Upper lobe of left lung (tissue), 6 donors: ENCODE measurements at regions not wholly inside any gene's neighbourhood (a gene's known extent, or its start where the extent isn't known, plus 50 kb on each side); places are given as distances from the start of the nearest gene placed in this dataset.
"Not testable (repeated sequence)": the region's sequence is repeated elsewhere in the genome, so short reads cannot be mapped to it uniquely, and the experiment has no call there.

Experiments
- ATAC-seq, 2 donors: fragments of 200-7000 bp; cut with Tn5 transposase; one replicate each; pipeline ENCODE4 v1.9.1; 2022; ENCODE audit warnings: mild to moderate bottlenecking in 2 of 2, moderate library complexity in 2 of 2; ENCODE audit not compliant: low FRiP score in 2 of 2
- DNase-seq, 2 donors: peaks; one replicate each; pipeline ENCODE4 v3.0.0-alpha.2; 2019 to 2020
- H3K27ac ChIP-seq, 4 donors: fragments of 200-600 bp; sonication (generic); one replicate each; pipeline ENCODE4 v1.5.1; 2016 to 2019
- H3K27me3 ChIP-seq, 4 donors: fragments of 200-600 bp; sonication (generic); one replicate each; pipeline ENCODE4 v1.5.1; 2017 to 2019
- H3K36me3 ChIP-seq, 4 donors: fragments of 200-600 bp; sonication (generic); one replicate each; pipeline ENCODE4 v1.5.1; 2016 to 2019
- H3K4me1 ChIP-seq, 4 donors: fragments of 200-600 bp; sonication (generic); one replicate each; pipeline ENCODE4 v1.5.1; 2018 to 2019
- H3K4me3 ChIP-seq, 4 donors: fragments of 200-600 bp; sonication (generic); one replicate each; pipeline ENCODE4 v1.5.1; 2017 to 2019; ENCODE audit warnings: mild to moderate bottlenecking in 2 of 4, moderate library complexity in 1 of 4
- H3K9me3 ChIP-seq, 4 donors: fragments of 200-600 bp; sonication (generic); one replicate each; pipeline ENCODE4 v1.5.1; 2018 to 2019
- EP300 ChIP-seq, 4 donors: sonication (generic); formaldehyde crosslinking; IDR thresholded peaks; one replicate each; pipeline ENCODE4 v1.5.1; 2017; ENCODE audit warnings: antibody characterized with exemption in 4 of 4, control low read depth in 2 of 4
- POLR2A ChIP-seq, 4 donors: fragments of 450-650 bp; IDR thresholded peaks; one replicate each; pipeline ENCODE4 v1.5.1; 2016 to 2017; ENCODE audit warnings: antibody characterized with exemption in 4 of 4, mild to moderate bottlenecking in 2 of 4
- POLR2AphosphoS5 ChIP-seq, 2 donors: sonication (generic); formaldehyde crosslinking; IDR thresholded peaks; one replicate each; pipeline ENCODE4 v1.5.1; 2017; ENCODE audit warnings: antibody characterized with exemption in 2 of 2
- WGBS, 2 donors: methylation state at CpG; one replicate each; pipeline ENCODE4 v1.1.5; 2017 to 2018; 5-methylcytosine and 5-hydroxymethylcytosine counted together
- TF ChIP-seq, protein P1 (sequence below), 6 experiments: fragments of 450-650 bp in 4 of 6; fragments of 200-600 bp in 2 of 6; sonication (generic) in 2 of 6; IDR thresholded peaks; one replicate each; pipeline ENCODE4 v1.5.1; 2016 to 2019; ENCODE audit warnings: antibody characterized with exemption in 6 of 6
- donor health status: DM: no; HTN: no; CAD: no; lungs with moderate emphysema.
- donor health status: DM: no; HTN: yes; CAD: no; lungs with severe emphysema.

DNA sequence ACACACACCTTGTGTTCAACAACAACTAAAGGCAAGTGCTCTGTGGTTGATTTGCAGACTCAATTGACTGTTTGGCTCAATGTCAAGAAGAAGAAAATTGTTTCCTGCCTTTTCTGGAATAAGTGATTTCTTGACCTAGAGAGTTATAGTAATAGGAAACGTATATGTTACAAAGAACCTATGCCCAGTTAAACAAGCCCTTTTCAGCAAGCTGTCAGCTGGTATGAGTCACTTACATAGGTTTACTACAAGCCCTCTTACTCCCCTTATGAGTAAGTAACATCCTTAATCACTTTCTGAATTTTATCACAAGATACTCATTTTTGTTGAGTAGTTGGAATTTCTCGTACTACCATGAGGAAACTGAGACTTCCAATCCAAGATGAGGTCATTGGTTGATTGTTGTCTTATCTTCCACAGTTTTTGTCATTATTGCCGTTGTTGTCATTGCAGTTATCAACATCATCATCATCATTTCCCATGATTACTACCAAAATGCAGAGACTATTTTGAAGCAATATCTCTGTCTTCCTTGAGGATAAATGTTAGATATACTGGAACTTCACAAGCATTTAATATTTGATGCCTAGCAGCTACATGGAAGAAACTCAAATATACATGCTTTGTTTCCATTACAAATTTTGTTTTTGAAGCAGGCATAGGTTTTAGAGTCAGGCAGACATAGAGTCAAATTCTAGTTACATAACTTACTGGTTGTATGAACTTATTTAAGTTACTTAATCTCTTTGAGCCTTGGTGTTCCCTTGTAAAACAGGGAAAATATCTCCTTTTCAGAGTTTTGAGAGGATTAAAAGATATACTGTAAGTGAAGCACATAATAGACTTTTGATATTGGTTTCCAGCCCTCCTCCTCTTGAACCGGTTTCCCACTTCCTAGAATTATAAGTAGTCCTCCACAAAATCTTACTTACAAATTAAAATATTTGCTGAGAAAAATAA, 106.0 kb downstream of the RAP2A start:
- H3K4me1 ChIP-seq: no peaks in the 10 kb centered on the region
- DNase-seq: no peak
- no peaks in the 10 kb centered on the region for H3K9me3 ChIP-seq
- H3K27me3 ChIP-seq: no peaks in the 10 kb centered on the region
- no peak overlapping the region for H3K27ac ChIP-seq
- TF ChIP-seq POLR2AphosphoS5 (IDR thresholded peaks at IDR 0.05): no peak
- ATAC-seq: no peak
- H3K4me3 ChIP-seq: no peak overlapping the region
- H3K36me3 ChIP-seq: no peaks in the 10 kb centered on the region
- 49 to 50% methylated on average over 4 of the region's 4 CpGs for WGBS, 2 donors

DNA sequence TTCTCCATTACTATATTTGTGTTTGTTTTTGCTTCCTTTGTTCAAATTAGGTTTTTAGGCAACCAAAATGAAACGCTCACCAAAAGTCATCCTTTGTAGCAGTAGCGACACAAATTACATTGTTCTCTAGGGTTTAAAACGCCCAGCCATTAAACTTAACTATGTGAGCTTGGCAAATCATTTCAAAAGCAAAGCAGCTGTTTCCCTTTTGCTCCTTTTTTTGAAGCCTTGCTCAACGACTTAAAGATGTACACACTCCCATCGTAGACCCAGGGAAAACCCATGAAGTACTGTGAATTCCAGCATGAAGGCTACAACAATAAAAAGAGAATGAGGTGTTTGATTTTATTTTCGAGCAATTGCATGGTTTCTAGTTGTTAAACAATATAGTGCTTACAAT, 106.7 kb downstream of the RAP2A start:
- no peak overlapping the region for H3K4me3 ChIP-seq
- H3K27ac ChIP-seq: no peak overlapping the region
- no peaks in the 10 kb centered on the region for H3K36me3 ChIP-seq
- H3K9me3 ChIP-seq: no peaks in the 10 kb centered on the region
- TF ChIP-seq, protein P1, sequence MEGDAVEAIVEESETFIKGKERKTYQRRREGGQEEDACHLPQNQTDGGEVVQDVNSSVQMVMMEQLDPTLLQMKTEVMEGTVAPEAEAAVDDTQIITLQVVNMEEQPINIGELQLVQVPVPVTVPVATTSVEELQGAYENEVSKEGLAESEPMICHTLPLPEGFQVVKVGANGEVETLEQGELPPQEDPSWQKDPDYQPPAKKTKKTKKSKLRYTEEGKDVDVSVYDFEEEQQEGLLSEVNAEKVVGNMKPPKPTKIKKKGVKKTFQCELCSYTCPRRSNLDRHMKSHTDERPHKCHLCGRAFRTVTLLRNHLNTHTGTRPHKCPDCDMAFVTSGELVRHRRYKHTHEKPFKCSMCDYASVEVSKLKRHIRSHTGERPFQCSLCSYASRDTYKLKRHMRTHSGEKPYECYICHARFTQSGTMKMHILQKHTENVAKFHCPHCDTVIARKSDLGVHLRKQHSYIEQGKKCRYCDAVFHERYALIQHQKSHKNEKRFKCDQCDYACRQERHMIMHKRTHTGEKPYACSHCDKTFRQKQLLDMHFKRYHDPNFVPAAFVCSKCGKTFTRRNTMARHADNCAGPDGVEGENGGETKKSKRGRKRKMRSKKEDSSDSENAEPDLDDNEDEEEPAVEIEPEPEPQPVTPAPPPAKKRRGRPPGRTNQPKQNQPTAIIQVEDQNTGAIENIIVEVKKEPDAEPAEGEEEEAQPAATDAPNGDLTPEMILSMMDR (IDR thresholded peaks at IDR 0.05): no peak
- TF ChIP-seq EP300 (IDR thresholded peaks at IDR 0.05): no peak
- no peak for TF ChIP-seq POLR2AphosphoS5 (IDR thresholded peaks at IDR 0.05)
- no peak for TF ChIP-seq POLR2A (IDR thresholded peaks at IDR 0.05)
- DNase-seq: no peak
- ATAC-seq: no peak
- H3K4me1 ChIP-seq: no peaks in the 10 kb centered on the region
- 26 to 27% methylated on average over 6 of the region's 6 CpGs for WGBS, 2 donors
- no peaks in the 10 kb centered on the region for H3K27me3 ChIP-seq

DNA sequence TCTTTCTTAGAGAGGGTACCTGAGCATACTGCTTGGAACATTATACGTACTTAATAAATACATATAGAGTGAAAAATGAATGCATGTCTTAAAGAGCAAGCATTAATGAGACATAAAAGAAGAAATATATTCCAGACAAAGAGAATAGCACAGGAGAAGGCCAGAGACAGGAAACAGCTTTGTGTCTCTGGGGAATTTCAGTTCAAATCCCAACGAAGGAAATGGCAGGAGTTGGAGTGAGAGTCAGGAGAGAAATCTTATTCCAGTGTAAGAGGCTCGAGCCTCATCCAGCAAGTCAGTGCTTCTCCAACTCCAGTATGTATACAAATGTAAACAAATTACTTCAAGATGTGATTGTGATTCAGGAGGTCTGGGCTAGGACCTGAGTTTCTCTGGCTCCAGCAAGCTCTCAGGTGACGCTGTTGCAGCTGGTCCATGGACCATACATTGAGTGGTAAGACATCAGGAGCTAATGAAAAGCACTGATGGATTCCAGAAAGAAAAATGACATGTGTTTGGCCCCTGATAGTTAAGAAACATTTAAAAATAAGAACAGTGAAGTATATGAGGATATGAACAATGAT, 108.2 kb downstream of the RAP2A start:
- 81 to 87% methylated on average over 3 of the region's 4 CpGs for WGBS, 2 donors
- DNase-seq (no peak), ATAC-seq (no peak)
- H3K27ac ChIP-seq: no peak overlapping the region
- H3K4me1 ChIP-seq: no peaks in the 10 kb centered on the region
- no peaks in the 10 kb centered on the region for H3K36me3 ChIP-seq
- H3K4me3 ChIP-seq: no peak overlapping the region
- no peak for TF ChIP-seq EP300 (IDR thresholded peaks at IDR 0.05)
- no peaks in the 10 kb centered on the region for H3K27me3 ChIP-seq
- H3K9me3 ChIP-seq: no peaks in the 10 kb centered on the region

DNA sequence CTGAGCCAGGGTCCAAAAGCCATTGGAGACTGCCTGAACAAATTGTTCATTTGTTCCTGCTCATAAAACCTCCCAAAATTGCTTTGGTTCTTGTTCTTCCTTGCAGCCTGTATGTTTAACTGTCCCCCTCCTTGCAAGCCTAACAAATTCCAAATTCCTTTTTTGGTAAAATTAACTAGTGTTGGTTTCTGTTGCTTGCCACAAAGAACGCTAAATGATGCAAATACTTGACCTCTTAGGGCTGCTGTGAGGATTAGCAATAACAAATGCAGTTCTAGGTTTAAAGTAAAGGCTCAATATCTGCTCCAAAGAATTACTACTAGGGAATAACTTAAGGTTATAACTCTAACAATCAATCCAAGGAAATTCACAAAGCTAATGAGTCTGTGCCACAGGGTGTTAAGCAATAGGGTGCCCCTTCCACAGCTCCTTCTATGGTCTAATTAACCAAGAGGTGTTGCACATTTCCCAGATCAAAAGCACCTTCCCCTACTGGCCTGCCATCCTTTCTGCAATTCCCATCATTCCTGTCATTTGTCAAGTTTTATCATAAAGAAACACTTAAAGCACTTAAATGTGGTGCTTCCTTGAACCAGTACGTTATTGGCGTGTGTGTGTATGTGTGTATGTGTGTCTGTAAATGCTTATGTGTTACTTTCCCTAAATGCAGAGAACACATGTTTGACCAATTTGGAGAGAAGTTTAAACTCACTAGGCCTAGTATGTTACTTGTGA, 110.2 kb downstream of the RAP2A start:
- Histone ChIP-seq H3K36me3 (no peaks in the 10 kb centered on the region), H3K4me1 (no peaks in the 10 kb centered on the region), H3K9me3 (no peaks in the 10 kb centered on the region), H3K27me3 (no peaks in the 10 kb centered on the region), H3K4me3 (no peak overlapping the region), H3K27ac (no peak overlapping the region)
- no peak for TF ChIP-seq POLR2AphosphoS5 (IDR thresholded peaks at IDR 0.05)
- TF ChIP-seq, protein P1 (IDR thresholded peaks at IDR 0.05): no peak
- TF ChIP-seq POLR2A (IDR thresholded peaks at IDR 0.05): no peak
- no peak for TF ChIP-seq EP300 (IDR thresholded peaks at IDR 0.05)
- no peak for DNase-seq
- ATAC-seq: no peak
- WGBS, 2 donors: 77 to 80% methylated on average over 3 of the region's 3 CpGs

DNA sequence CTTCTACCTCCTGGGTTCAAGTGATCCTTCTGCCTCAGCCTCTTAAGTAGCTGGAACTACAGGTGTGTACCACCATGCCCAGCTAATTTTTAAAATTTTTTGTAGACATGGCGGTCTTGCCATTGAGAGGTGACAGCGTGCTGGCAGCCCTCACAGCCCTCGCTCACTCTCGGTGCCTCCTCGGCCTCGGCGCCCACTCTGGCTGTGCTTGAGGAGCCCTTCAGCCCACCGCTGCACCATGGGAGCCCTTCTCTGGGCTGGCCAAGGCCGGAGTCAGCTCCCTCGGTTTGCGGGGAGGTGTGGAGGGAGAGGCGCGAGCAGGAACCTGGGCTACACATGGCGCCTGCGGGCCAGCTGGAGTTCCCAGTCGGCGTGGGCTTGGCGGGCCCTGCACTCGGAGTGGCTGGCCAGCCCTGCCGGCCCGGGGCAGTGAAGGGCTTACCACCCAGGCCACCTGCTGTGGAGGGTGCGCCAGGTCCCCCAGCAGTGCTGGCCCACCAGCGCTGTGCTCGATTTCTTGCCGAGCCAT, 111.1 kb downstream of the RAP2A start:
- not testable (repeated sequence) for H3K27me3 ChIP-seq, H3K4me3 ChIP-seq, H3K9me3 ChIP-seq, ATAC-seq, H3K4me1 ChIP-seq, H3K36me3 ChIP-seq, H3K27ac ChIP-seq
- peak in 1 of 2 donors; percentile 75 for DNase-seq
- 86 to 98% methylated on average over 10 to 14 of the region's 25 CpGs for WGBS, 2 donors

DNA sequence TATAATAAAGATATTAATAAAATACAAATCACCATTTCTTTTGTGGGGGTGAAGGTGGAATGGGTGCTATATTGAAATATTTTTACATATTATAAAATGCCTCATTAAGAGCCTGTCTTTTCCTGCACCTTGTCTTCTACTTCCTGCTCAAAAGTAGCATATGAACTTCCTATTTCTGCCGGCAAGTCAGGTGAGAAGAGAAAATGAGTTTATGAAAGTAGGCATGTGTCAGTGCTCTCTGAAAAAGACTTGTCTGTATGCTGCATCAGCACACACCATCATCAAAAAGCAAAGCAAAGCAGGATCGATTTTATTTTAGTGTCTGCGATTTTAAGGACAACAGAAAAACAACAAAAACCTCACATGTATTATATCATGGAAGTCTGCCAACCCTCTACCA, 114.2 kb downstream of the RAP2A start:
- 41 to 49% methylated on average over 3 of the region's 3 CpGs for WGBS, 2 donors
- H3K27me3 ChIP-seq: no peaks in the 10 kb centered on the region
- no peak overlapping the region for H3K4me3 ChIP-seq
- H3K9me3 ChIP-seq: no peaks in the 10 kb centered on the region
- DNase-seq (no peak), ATAC-seq (no peak)
- no peak overlapping the region for H3K27ac ChIP-seq
- no peak for TF ChIP-seq POLR2AphosphoS5 (IDR thresholded peaks at IDR 0.05)
- TF ChIP-seq, protein P1 (IDR thresholded peaks at IDR 0.05): no peak
- no peak for TF ChIP-seq EP300 (IDR thresholded peaks at IDR 0.05)
- no peak for TF ChIP-seq POLR2A (IDR thresholded peaks at IDR 0.05)
- H3K4me1 ChIP-seq: no peaks in the 10 kb centered on the region
- H3K36me3 ChIP-seq: no peaks in the 10 kb centered on the region
